HepG2 (cell line): ENCODE measurements at regions not wholly inside any gene's neighbourhood (a gene's known extent, or its start where the extent isn't known, plus 50 kb on each side); places are given as distances from the start of the nearest gene placed in this dataset.

Source experiments
- AGO1 ChIP-seq: fragments of 200-400 bp; formaldehyde crosslinking; IDR thresholded peaks from 2 replicates; pipeline ENCODE4 v1.6.1; 2017; ENCODE audit warnings: mild to moderate bottlenecking, low read depth, low read length, moderate library complexity; ENCODE audit not compliant: poor library complexity, severe bottlenecking
- ARNTL ChIP-seq: sonication (generic); formaldehyde crosslinking; IDR thresholded peaks from 2 replicates; pipeline ENCODE4 v1.4.0; 2020; ENCODE audit warnings: mild to moderate bottlenecking, missing genetic modification reagents
- ATF7 ChIP-seq, 2 experiments: fragments of 450-650 bp in 1 of 2; sonication (generic) in 1 of 2; formaldehyde crosslinking in 1 of 2; IDR thresholded peaks; 2 replicates each; pipeline versions ENCODE4 v1.4.0 to v1.6.1; 2016 to 2020; ENCODE audit warnings: antibody characterized with exemption in 1 of 2, mild to moderate bottlenecking in 1 of 2, missing genetic modification reagents in 1 of 2
- CCDC6 ChIP-seq: sonication (generic); formaldehyde crosslinking; IDR thresholded peaks from 2 replicates; pipeline ENCODE4 v1.8.1; 2022; ENCODE audit warnings: mild to moderate bottlenecking, missing genetic modification reagents, moderate library complexity
- ETV6 ChIP-seq: sonication (generic); formaldehyde crosslinking; conservative IDR thresholded peaks from 2 replicates; pipeline ENCODE4 v1.4.0; 2020; ENCODE audit warnings: missing genetic modification reagents
- FOSL2 ChIP-seq: sonication (generic); formaldehyde crosslinking; IDR thresholded peaks from 2 replicates; pipeline ENCODE4 v1.4.0; 2020; ENCODE audit warnings: missing genetic modification reagents
- GLI4 ChIP-seq: sonication (generic); formaldehyde crosslinking; IDR thresholded peaks from 2 replicates; pipeline ENCODE4 v1.5.1; 2020; ENCODE audit warnings: missing genetic modification reagents, mild to moderate bottlenecking, moderate library complexity, borderline replicate concordance
- HNRNPLL ChIP-seq: fragments of 200-400 bp; formaldehyde crosslinking; IDR thresholded peaks from 2 replicates; pipeline ENCODE4 v1.6.1; 2017; ENCODE audit warnings: mild to moderate bottlenecking, low read depth, low read length; ENCODE audit not compliant: poor library complexity, severe bottlenecking
- KAT7 ChIP-seq: IDR thresholded peaks from 2 replicates; pipeline ENCODE4 v1.6.1; 2018; ENCODE audit warnings: borderline replicate concordance, missing compliant biosample characterization
- ONECUT2 ChIP-seq: sonication (generic); formaldehyde crosslinking; IDR thresholded peaks from 2 replicates; pipeline ENCODE4 v1.4.0; 2020; ENCODE audit warnings: missing genetic modification reagents
- PRDM15 ChIP-seq: sonication (generic); formaldehyde crosslinking; IDR thresholded peaks from 2 replicates; pipeline ENCODE4 v1.4.0; 2020; ENCODE audit warnings: missing genetic modification reagents
- RARA ChIP-seq: IDR thresholded peaks from 2 replicates; pipeline ENCODE4 v1.6.1; 2016; ENCODE audit warnings: missing genetic modification reagents, missing compliant biosample characterization
- RBFOX2 ChIP-seq: fragments of 200-400 bp; formaldehyde crosslinking; IDR thresholded peaks from 2 replicates; pipeline ENCODE4 v1.6.1; 2017; ENCODE audit warnings: low read depth, mild to moderate bottlenecking, low read length
- SPEN ChIP-seq: sonication (generic); formaldehyde crosslinking; IDR thresholded peaks from 2 replicates; pipeline ENCODE4 v1.5.1; 2020; ENCODE audit warnings: low read depth, mild to moderate bottlenecking, missing genetic modification reagents
- XRCC5 ChIP-seq: fragments of 200-400 bp; formaldehyde crosslinking; optimal IDR thresholded peaks from 2 replicates; pipeline ENCODE3; 2017; ENCODE audit warnings: mild to moderate bottlenecking, low read length
- YEATS2 ChIP-seq: sonication (generic); formaldehyde crosslinking; IDR thresholded peaks from 2 replicates; pipeline ENCODE4 v1.4.0; 2020; ENCODE audit warnings: missing genetic modification reagents, borderline replicate concordance
- ZFP82 ChIP-seq: sonication (generic); formaldehyde crosslinking; IDR thresholded peaks from 2 replicates; pipeline ENCODE4 v1.5.1; 2020; ENCODE audit warnings: mild to moderate bottlenecking, missing genetic modification reagents, borderline replicate concordance
- ZFP91 ChIP-seq: sonication (generic); formaldehyde crosslinking; IDR thresholded peaks from 2 replicates; pipeline ENCODE4 v1.9.0; 2022; ENCODE audit warnings: missing genetic modification reagents, mild to moderate bottlenecking, borderline replicate concordance
- ZFX ChIP-seq: sonication (generic); formaldehyde crosslinking; IDR thresholded peaks from 2 replicates; pipeline ENCODE4 v1.4.0; 2020; ENCODE audit warnings: mild to moderate bottlenecking, low read depth, missing genetic modification reagents, moderate library complexity
- ZFY ChIP-seq: sonication (generic); formaldehyde crosslinking; IDR thresholded peaks from 2 replicates; pipeline ENCODE4 v1.4.0; 2020; ENCODE audit warnings: missing genetic modification reagents
- ZNF274 ChIP-seq: sonication (generic); formaldehyde crosslinking; IDR thresholded peaks from 2 replicates; pipeline ENCODE4 v1.5.1; 2020; ENCODE audit warnings: mild to moderate bottlenecking, missing genetic modification reagents
- ZNF674 ChIP-seq: sonication (generic); formaldehyde crosslinking; IDR thresholded peaks from 2 replicates; pipeline ENCODE4 v1.5.0; 2020; ENCODE audit warnings: low read depth, mild to moderate bottlenecking, missing genetic modification reagents
- ZNF83 ChIP-seq: sonication (generic); formaldehyde crosslinking; IDR thresholded peaks from 2 replicates; pipeline ENCODE4 v1.4.0; 2020; ENCODE audit warnings: missing genetic modification reagents, mild to moderate bottlenecking, borderline replicate concordance
- TF ChIP-seq, protein P1 (sequence below): sonication (generic); formaldehyde crosslinking; IDR thresholded peaks from 2 replicates; pipeline ENCODE4 v1.8.1; 2023; ENCODE audit warnings: mild to moderate bottlenecking, missing genetic modification reagents

DNA sequence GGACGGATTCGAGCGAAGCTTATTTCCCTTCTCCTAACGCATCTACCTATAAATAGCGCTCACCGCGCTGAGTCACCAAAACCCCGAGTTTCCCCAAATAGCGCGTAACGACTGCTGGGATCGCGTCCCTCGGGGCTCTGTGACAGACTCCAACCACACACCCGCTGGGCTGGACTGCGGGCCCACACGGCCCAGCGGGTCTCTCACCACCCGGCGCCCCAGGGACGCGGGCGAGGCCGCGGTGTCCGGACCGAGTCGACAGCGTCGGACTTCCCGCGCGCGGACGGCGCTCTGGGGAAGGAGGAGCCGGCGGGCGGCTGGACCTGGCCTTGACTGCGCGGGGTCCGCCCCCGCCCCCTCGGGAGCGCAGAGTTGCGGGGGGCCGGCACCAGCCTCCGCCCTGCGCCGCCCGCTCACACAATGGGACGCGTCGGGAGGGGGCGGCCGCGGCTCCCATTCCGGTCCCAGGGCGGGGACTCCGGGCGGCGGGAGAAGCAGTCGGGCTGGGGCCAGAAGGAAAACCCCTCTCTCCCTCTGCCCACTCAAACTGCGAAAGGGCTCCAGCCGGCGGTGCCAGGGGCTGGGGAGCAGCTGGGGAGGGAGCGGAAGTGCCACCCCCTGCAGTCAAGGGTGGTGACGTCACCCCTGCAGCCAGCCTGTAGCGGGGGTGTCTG lies 108.8 kb downstream of the KCNRG start (continued):
- TF ChIP-seq ZFP91 (peak; percentile 61), PRDM15 (0 out of 2 replicates have a peak, but pooled peaks have one; percentile 43), ZNF674 (no peak), KAT7 (CRISPR knock-in tag) (0 out of 2 replicates have a peak, but pooled peaks have one; percentile 47), HNRNPLL (peak; percentile 75), ETV6 (CRISPR knock-in tag) (peak; percentile 74), GLI4 (no peak), ZFP82 (CRISPR knock-in tag) (peak; percentile 70; the same call in 1 of the 2 replicates), SPEN (peak; percentile 75), ATF7 (IDR thresholded peaks at IDR 0.05) (peak; percentile 98), ATF7 (CRISPR knock-in tag; IDR thresholded peaks at IDR 0.05) (no peak; the same call in 1 of the 2 replicates), ZNF274 (CRISPR knock-in tag) (peak; percentile 71; the same call in 1 of the 2 replicates), AGO1 (peak; percentile 20), RBFOX2 (peak; percentile 90), ZFY (CRISPR knock-in tag) (peak; percentile 62), ONECUT2 (no peak), ARNTL (CRISPR knock-in tag) (peak; percentile 52; the same call in 1 of the 2 replicates), RARA (CRISPR knock-in tag) (peak; percentile 73), ZFX (CRISPR knock-in tag) (peak; percentile 70), YEATS2 (CRISPR knock-in tag) (peak; percentile 37; the same call in 1 of the 2 replicates), FOSL2 (CRISPR knock-in tag) (peak; percentile 56; the same call in 1 of the 2 replicates), CCDC6 (CRISPR knock-in tag) (peak; percentile 56), ZNF83 (CRISPR knock-in tag) (0 out of 2 replicates have a peak, but pooled peaks have one; percentile 51), XRCC5 (peak; percentile 56)
- TF ChIP-seq, protein P1, sequence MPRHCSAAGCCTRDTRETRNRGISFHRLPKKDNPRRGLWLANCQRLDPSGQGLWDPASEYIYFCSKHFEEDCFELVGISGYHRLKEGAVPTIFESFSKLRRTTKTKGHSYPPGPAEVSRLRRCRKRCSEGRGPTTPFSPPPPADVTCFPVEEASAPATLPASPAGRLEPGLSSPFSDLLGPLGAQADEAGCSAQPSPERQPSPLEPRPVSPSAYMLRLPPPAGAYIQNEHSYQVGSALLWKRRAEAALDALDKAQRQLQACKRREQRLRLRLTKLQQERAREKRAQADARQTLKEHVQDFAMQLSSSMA (CRISPR knock-in tag), result no peak
